GM19193 (cell line): ENCODE measurements at regions not wholly inside any gene's neighbourhood (a gene's known extent, or its start where the extent isn't known, plus 50 kb on each side); places are given as distances from the start of the nearest gene placed in this dataset.

Experiments
- POLR2A ChIP-seq: IDR thresholded peaks from 4 replicates; pipeline ENCODE4 v1.6.1; 2011; ENCODE audit not compliant: insufficient read depth, insufficient read length; ENCODE audit errors: extremely low read depth

- no peak for TF ChIP-seq POLR2A
These were observed 73.3 kb upstream of the HMHB1 start for GRCh38 chr5:143738417-143739401.

GRCh38 chr5:143737062-143737461 is 74.9 kb upstream of the HMHB1 start:
- TF ChIP-seq POLR2A, result no peak

- TF ChIP-seq POLR2A, result no peak
These were observed 77.5 kb upstream of the HMHB1 start for GRCh38 chr5:143734456-143734780.

GRCh38 chr5:143733665-143734455 is 78.1 kb upstream of the HMHB1 start:
- no peak for TF ChIP-seq POLR2A

GRCh38 chr5:143732402-143732801 is 79.6 kb upstream of the HMHB1 start:
- no peak for TF ChIP-seq POLR2A

- no peak for TF ChIP-seq POLR2A
These were observed 81.7 kb upstream of the HMHB1 start for GRCh38 chr5:143730112-143730801.

- TF ChIP-seq POLR2A, result no peak
These were observed 82.5 kb upstream of the HMHB1 start for GRCh38 chr5:143729334-143729946.

- TF ChIP-seq POLR2A, result no peak
These were observed 88.8 kb upstream of the HMHB1 start for GRCh38 chr5:143723159-143723558.

GRCh38 chr5:143721925-143722324 is 90.0 kb upstream of the HMHB1 start:
- TF ChIP-seq POLR2A, result no peak

GRCh38 chr5:143720689-143721088 is 91.3 kb upstream of the HMHB1 start:
- TF ChIP-seq POLR2A, result no peak

GRCh38 chr5:143717400-143717799 is 94.6 kb upstream of the HMHB1 start:
- no peak for TF ChIP-seq POLR2A

GRCh38 chr5:143716881-143717280 is 95.1 kb upstream of the HMHB1 start:
- no peak for TF ChIP-seq POLR2A

GRCh38 chr5:143715616-143716015 is 96.3 kb upstream of the HMHB1 start:
- no peak for TF ChIP-seq POLR2A

- TF ChIP-seq POLR2A, result no peak
These were observed 97.3 kb upstream of the HMHB1 start for GRCh38 chr5:143714629-143715028.
